ENCODE measurements at regions not wholly inside any gene's neighbourhood (a gene's known extent, or its start where the extent isn't known, plus 50 kb on each side); places are given as distances from the start of the nearest gene placed in this dataset.

DNA sequence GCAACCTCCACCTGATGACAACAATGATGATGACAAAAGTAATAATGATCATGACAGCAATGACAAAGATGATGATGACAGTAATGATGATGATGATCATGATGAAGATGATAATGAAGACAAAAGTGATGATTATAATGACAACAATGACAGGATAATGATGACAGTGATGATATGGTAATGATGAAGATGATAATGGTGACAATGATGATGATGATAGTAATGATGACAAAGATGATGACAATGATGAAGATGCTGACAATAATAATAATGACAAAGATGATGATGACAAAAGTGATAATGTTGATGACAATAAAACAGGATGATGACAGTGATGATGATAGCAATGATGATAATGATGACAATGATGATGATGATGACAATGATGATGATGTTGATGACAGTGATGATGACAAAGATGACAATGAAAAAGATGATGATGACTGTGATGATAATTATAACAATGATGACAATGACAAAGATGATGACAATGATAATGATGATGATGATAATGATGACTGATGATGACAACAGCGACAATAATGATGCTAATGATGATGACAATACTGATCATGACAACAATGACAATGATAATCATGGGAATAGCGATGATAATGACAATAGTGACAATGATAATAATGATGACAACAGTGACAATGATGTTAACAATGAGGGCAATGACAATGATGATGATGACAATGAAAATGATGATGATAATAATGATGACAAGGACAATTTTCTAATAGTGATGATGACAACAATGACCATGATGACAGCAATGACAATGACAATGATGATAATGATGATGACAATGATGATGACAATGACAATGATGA, 1106.5 kb upstream of the AUTS2 start:
- Histone ChIP-seq H3K36me3 (no peaks in the 10 kb centered on the region), H3K4me3 (no peak overlapping the region), H3K27me3 (no peaks in the 10 kb centered on the region), H3K4me2 (no peak overlapping the region), H4K20me1 (no peaks in the 10 kb centered on the region), H3K9me3 (replicated peaks in 1 of 11) (peaks cover 0 to 12% (median 6%) of the 10 kb centered on the region in 11 experiments; a peak in 8 of 22 replicates), H3K27ac (no peak overlapping the region), H3K9ac (no peak overlapping the region), H3K4me1 (no peaks in the 10 kb centered on the region)
- TF ChIP-seq Cebpa-rat (IDR thresholded peaks at IDR 0.05), result no peak

DNA sequence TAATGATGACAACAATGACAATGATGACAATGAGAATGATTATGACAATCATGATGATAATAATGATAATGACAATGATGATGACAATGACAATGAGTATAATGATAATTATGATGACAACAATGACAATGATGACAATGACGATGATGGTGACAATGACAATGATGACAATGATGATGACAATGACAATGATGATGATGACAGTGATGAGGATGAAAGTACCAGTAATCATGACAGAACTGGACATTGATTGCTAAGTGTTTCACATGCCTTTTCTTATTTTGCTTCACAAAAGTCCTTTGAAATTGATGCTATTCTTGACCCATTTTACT, 1106.0 kb upstream of the AUTS2 start:
- Histone ChIP-seq H4K20me1 (no peaks in the 10 kb centered on the region), H3K27me3 (no peaks in the 10 kb centered on the region), H3K4me2 (no peak overlapping the region), H3K4me3 (no peak overlapping the region), H3K27ac (no peak overlapping the region), H3K36me3 (no peaks in the 10 kb centered on the region), H3K9me3 (replicated peaks in 1 of 11) (peaks cover 0 to 13% (median 6%) of the 10 kb centered on the region in 11 experiments; a peak in 8 of 22 replicates), H3K9ac (no peak overlapping the region), H3K4me1 (no peaks in the 10 kb centered on the region)
- no peak for TF ChIP-seq Cebpa-rat (IDR thresholded peaks at IDR 0.05)

GRCh38 chr7:68503400-68503799, 1094.9 kb upstream of the AUTS2 start:
- Histone ChIP-seq H3K36me3 (no peaks in the 10 kb centered on the region), H3K27me3 (no peaks in the 10 kb centered on the region), H3K4me3 (no peak overlapping the region), H3K4me1 (no peaks in the 10 kb centered on the region), H3K9me3 (replicated peaks in 1 of 11) (peaks cover 0 to 7% (median 0%) of the 10 kb centered on the region in 11 experiments; a peak in 4 of 22 replicates), H4K20me1 (no peaks in the 10 kb centered on the region), H3K9ac (no peak overlapping the region), H3K4me2 (no peak overlapping the region), H3K27ac (no peak overlapping the region)
- no peak for TF ChIP-seq Cebpa-rat (IDR thresholded peaks at IDR 0.05)

DNA sequence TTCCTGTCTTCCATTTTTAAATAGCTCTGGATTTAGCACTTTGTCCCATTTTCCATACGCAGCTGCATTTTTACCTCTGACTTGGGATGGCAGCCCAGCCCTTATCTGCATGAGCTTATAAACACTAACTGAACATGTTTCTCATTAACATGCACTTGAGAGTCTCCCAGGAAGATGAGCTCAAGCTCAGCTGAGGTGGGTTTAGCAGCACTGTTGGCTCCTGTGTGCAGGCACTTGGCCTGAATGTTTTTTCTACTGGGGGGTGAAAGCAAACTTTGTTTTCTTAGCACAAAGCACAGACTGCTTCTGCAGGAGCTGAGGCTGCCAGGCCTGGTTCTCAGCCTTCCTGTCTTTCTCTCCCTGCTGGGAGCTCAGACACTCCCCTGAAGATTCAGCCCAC, 1093.6 kb upstream of the AUTS2 start:
- no peak overlapping the region for H3K4me3 ChIP-seq
- H3K36me3 ChIP-seq, result no peaks in the 10 kb centered on the region
- H3K9me3 ChIP-seq (replicated peaks in 1 of 11), result peaks cover 5 to 17% (median 12%) of the 10 kb centered on the region in 11 experiments; a peak in 18 of 22 replicates
- no peaks in the 10 kb centered on the region for H4K20me1 ChIP-seq
- no peak overlapping the region for H3K9ac ChIP-seq
- H3K4me1 ChIP-seq, result no peaks in the 10 kb centered on the region
- H3K4me2 ChIP-seq, result no peak overlapping the region
- TF ChIP-seq Cebpa-rat (IDR thresholded peaks at IDR 0.05), result no peak
- no peaks in the 10 kb centered on the region for H3K27me3 ChIP-seq
- no peak overlapping the region for H3K27ac ChIP-seq

- H3K4me3 ChIP-seq, result no peak overlapping the region
- H3K9ac ChIP-seq, result no peak overlapping the region
- no peak overlapping the region for H3K27ac ChIP-seq
- no peaks in the 10 kb centered on the region for H4K20me1 ChIP-seq
- no peak for TF ChIP-seq Cebpa-rat (IDR thresholded peaks at IDR 0.05)
- peaks cover 5 to 18% (median 14%) of the 10 kb centered on the region in 11 experiments; a peak in 18 of 22 replicates for H3K9me3 ChIP-seq (replicated peaks in 1 of 11)
- H3K36me3 ChIP-seq, result no peaks in the 10 kb centered on the region
- H3K4me2 ChIP-seq, result no peak overlapping the region
- no peaks in the 10 kb centered on the region for H3K4me1 ChIP-seq
- no peaks in the 10 kb centered on the region for H3K27me3 ChIP-seq
Observed at GRCh38 chr7:68505721-68506120, 1092.6 kb upstream of the AUTS2 start.

DNA sequence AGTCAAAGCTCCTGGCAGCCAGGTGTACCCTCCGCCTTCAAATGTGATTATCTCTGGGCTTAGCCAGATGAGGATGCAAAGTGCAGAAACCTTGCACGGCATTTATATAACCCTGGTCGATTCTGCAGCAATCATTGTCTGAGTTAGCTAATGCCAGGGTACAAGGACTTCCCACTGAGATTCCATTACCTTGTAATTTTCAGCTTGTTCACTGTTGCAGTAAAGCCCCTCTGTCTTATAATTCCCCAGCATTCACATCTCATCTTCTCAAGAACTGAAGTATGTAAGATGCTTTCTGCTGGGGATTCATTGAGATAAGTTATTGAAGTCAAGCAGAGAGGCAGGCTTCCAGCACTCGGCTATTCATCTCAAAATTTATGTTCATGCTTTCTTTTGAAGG, 1090.6 kb upstream of the AUTS2 start:
- H3K4me2 ChIP-seq, result no peak overlapping the region
- H3K36me3 ChIP-seq, result no peaks in the 10 kb centered on the region
- H3K9ac ChIP-seq, result no peak overlapping the region
- H3K4me1 ChIP-seq, result no peaks in the 10 kb centered on the region
- H3K27me3 ChIP-seq, result no peaks in the 10 kb centered on the region
- peaks cover 5 to 18% (median 13%) of the 10 kb centered on the region in 11 experiments; a peak in 17 of 22 replicates for H3K9me3 ChIP-seq (replicated peaks in 1 of 11)
- no peak overlapping the region for H3K4me3 ChIP-seq
- TF ChIP-seq Cebpa-rat (IDR thresholded peaks at IDR 0.05), result no peak
- H4K20me1 ChIP-seq, result no peaks in the 10 kb centered on the region
- no peak overlapping the region for H3K27ac ChIP-seq

DNA sequence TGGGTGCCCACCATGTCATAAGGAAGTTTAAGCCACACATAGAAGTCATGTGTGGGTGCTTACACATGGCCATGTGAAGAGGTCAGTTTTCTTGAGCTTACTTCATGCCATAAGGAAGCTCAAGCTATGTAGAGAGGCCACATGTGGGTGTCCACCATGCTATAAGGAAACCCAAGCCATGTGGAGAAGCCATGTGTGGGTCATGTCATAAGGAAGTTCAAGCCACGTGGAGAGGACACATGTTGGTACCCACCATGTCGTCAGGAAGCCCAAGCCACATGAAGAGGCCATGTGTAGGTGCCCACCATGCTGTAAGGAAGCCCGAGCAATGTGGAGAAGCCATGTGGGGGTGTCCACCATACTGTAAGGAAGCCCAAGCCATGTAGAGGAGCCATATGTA, 1089.2 kb upstream of the AUTS2 start:
- H3K4me3 ChIP-seq, result no peak overlapping the region

DNA sequence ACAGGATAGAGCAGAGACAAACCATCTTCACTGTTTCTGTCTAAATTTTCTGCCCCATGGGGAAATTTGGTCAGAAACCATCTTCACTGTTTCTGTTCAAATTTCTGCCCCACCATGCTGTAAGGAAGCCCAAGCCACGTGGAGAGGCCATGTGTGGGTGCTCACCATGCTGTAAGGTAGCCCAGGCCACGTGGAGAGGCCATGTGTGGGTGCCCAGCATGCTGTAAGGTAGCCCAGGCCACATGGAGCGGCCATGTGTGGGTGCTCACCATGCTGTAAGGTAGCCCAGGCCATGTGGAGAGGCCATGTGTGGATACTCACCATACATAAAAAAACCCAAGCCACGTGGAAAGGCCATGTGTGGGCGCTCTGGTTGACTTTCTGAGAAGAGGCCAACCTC, 1088.7 kb upstream of the AUTS2 start:
- Histone ChIP-seq H4K20me1 (no peaks in the 10 kb centered on the region), H3K27ac (no peak overlapping the region), H3K9me3 (replicated peaks in 1 of 11) (peaks cover 5 to 18% (median 13%) of the 10 kb centered on the region in 11 experiments; a peak in 17 of 22 replicates), H3K4me1 (no peaks in the 10 kb centered on the region), H3K4me3 (no peak overlapping the region), H3K4me2 (no peak overlapping the region), H3K9ac (no peak overlapping the region), H3K36me3 (no peaks in the 10 kb centered on the region), H3K27me3 (no peaks in the 10 kb centered on the region)
- no peak for TF ChIP-seq Cebpa-rat (IDR thresholded peaks at IDR 0.05)

More for the DNA sequence above, 1089.2 kb upstream of the AUTS2 start:
- Histone ChIP-seq H3K9ac (no peak overlapping the region), H3K27ac (no peak overlapping the region), H3K27me3 (no peaks in the 10 kb centered on the region), H4K20me1 (no peaks in the 10 kb centered on the region), H3K4me1 (no peaks in the 10 kb centered on the region), H3K4me2 (no peak overlapping the region), H3K36me3 (no peaks in the 10 kb centered on the region), H3K9me3 (replicated peaks in 1 of 11) (peaks cover 5 to 18% (median 13%) of the 10 kb centered on the region in 11 experiments; a peak in 17 of 22 replicates)
- no peak for TF ChIP-seq Cebpa-rat (IDR thresholded peaks at IDR 0.05)

DNA sequence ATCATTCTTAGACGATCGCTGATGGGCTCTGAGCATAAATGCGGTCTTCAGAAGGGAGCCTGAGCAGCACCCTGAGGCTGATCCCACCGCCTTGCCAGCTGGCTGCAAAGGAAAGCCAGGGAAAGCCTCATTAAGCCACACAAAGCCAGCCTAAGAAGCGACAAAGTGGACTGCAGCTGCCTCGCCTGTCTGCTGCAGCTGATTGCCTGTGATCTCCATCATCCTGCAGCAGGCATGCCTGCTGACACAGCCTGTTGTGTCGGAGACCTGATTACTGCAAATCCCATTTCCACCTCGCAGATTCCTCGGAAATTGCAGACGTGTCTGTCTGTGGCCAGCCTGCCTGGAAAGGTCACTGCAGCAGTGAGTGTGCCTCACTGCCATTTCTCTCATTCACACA, 1087.0 kb upstream of the AUTS2 start:
- Histone ChIP-seq H3K27ac (no peak overlapping the region), H3K4me2 (no peak overlapping the region), H4K20me1 (no peaks in the 10 kb centered on the region), H3K36me3 (no peaks in the 10 kb centered on the region), H3K27me3 (no peaks in the 10 kb centered on the region), H3K9ac (no peak overlapping the region), H3K4me3 (no peak overlapping the region), H3K9me3 (replicated peaks in 1 of 11) (peaks cover 5 to 18% (median 13%) of the 10 kb centered on the region in 11 experiments; a peak in 17 of 22 replicates), H3K4me1 (no peaks in the 10 kb centered on the region)
- no peak for TF ChIP-seq Cebpa-rat (IDR thresholded peaks at IDR 0.05)

DNA sequence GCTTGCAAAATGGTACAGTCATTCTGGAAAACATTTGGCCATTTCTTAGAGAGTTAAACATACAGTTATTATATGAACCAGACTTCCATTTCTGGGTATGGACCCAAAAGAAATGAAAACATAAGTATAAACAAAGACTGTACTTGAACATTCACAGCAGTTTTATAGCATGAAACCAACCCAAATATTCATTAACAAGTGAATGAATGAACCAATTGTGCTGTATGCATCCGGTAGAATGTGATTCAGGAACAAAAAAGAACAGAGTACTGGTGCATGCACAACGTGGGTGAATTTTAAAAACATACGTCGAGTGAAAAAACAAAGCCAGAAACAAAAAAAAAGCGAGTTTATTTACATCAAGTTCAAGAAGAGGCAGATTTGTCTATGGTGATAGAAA, 1085.8 kb upstream of the AUTS2 start:
- H3K4me3 ChIP-seq, result no peak overlapping the region
- no peak overlapping the region for H3K27ac ChIP-seq
- no peaks in the 10 kb centered on the region for H3K36me3 ChIP-seq
- H3K9ac ChIP-seq, result no peak overlapping the region
- H3K4me2 ChIP-seq, result no peak overlapping the region
- no peaks in the 10 kb centered on the region for H4K20me1 ChIP-seq
- H3K9me3 ChIP-seq (replicated peaks in 1 of 11), result peaks cover 5 to 18% (median 13%) of the 10 kb centered on the region in 11 experiments; a peak in 17 of 22 replicates
- TF ChIP-seq Cebpa-rat (IDR thresholded peaks at IDR 0.05), result no peak
- no peaks in the 10 kb centered on the region for H3K4me1 ChIP-seq
- no peaks in the 10 kb centered on the region for H3K27me3 ChIP-seq

All from BLaER1 treated with 17β-estradiol and CSF1 and Interleukin-3, amounts not matched to agents 10 nM and 100 nM (cell line).